Body of pancreas (tissue), 4 donors: ENCODE measurements at regions not wholly inside any gene's neighbourhood (a gene's known extent, or its start where the extent isn't known, plus 50 kb on each side); places are given as distances from the start of the nearest gene placed in this dataset.

Experiments
- CTCF ChIP-seq, 7 experiments: fragments of 450-650 bp in 4 of 7; fragments of 200-600 bp in 3 of 7; sonication (generic) in 3 of 7; IDR thresholded peaks; one replicate each; pipeline ENCODE4 v1.5.1; 2016 to 2019; ENCODE audit warnings: antibody characterized with exemption in 7 of 7
- POLR2A ChIP-seq, 3 donors: fragments of 450-650 bp; IDR thresholded peaks; one replicate each; pipeline ENCODE4 v1.6.1; 2016; ENCODE audit warnings: antibody characterized with exemption in 3 of 3, mild to moderate bottlenecking in 2 of 3

DNA sequence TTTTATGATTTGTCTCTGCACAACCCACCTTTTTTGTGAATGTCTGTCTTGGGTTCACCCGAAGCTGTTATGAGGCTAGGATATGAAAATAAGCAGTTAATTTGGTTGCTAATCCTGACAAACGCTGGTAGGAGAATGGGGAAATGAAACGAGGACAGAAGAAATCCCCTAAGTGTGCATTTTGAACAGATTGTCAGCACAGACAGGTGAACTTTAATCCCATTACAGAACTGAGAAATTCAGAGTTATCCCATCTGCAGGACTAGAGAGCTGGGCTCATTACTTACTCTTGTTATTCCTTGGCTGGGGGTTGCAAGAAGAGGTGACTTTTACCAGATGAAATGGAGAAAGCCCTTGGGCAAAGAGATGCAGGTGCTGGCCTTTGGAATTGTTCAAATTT is 123.3 kb upstream of the NYAP2 start:
- TF ChIP-seq CTCF (IDR thresholded peaks at IDR 0.05) (no peak), POLR2A (IDR thresholded peaks at IDR 0.05) (no peak)
